ENCODE measurements at regions not wholly inside any gene's neighbourhood (a gene's known extent, or its start where the extent isn't known, plus 50 kb on each side); places are given as distances from the start of the nearest gene placed in this dataset.

GRCh38 chr5:58149345-58149744 lies 310.5 kb downstream of the PLK2 start:
- Histone ChIP-seq H3K9me3 (ENCODE audit: control extremely low read depth in 1 of 3, control insufficient read depth in 2 of 3, insufficient read depth in 1 of 3, low read length in 2 of 3) (peaks cover 0 to 3% (median 0%) of the 10 kb centered on the region in 3 donors), H4K20me1 (ENCODE audit: control insufficient read depth, insufficient read depth, low read length, poor library complexity, severe bottlenecking) (no peaks in the 10 kb centered on the region), H3K79me2 (ENCODE audit: control insufficient read depth, insufficient read depth, low read length) (no peaks in the 10 kb centered on the region), H3K27ac (ENCODE audit: low read length in 2 of 2) (no peak overlapping the region), H3K36me3 (replicated peaks in 1 of 2; ENCODE audit: control extremely low read depth in 1 of 2, control insufficient read depth in 1 of 2, extremely low read depth in 1 of 2, insufficient read depth in 2 of 2, low read length in 1 of 2) (no peaks in the 10 kb centered on the region), H2AFZ (ENCODE audit: insufficient read depth, low read depth, low read length, poor library complexity, severe bottlenecking) (no peak overlapping the region), H3K4me1 (ENCODE audit: control insufficient read depth in 2 of 2, insufficient read depth in 2 of 2, low read length in 2 of 2) (no peaks in the 10 kb centered on the region), H3K4me2 (replicated peaks; ENCODE audit: low read depth, low read length, poor library complexity, severe bottlenecking) (no peak overlapping the region), H3K9ac (ENCODE audit: low read length) (no peak overlapping the region), H3K4me3 (ENCODE audit: control extremely low read depth in 1 of 5, extremely low read depth in 1 of 5, insufficient read depth in 1 of 5, low read depth in 2 of 5, low read length in 4 of 5) (no peak overlapping the region), H3K27me3 (replicated peaks in 1 of 4; ENCODE audit: control extremely low read depth in 1 of 4, control insufficient read depth in 3 of 4, insufficient read depth in 4 of 4, low read length in 3 of 4) (no peaks in the 10 kb centered on the region)
- H3K9me3 Mint-ChIP-seq (ENCODE audit: insufficient read depth) = peaks cover 2% of the 10 kb centered on the region
- H3K4me3 Mint-ChIP-seq = no peak overlapping the region
- no peaks in the 10 kb centered on the region for H3K4me1 Mint-ChIP-seq
- TF ChIP-seq, protein P1, sequence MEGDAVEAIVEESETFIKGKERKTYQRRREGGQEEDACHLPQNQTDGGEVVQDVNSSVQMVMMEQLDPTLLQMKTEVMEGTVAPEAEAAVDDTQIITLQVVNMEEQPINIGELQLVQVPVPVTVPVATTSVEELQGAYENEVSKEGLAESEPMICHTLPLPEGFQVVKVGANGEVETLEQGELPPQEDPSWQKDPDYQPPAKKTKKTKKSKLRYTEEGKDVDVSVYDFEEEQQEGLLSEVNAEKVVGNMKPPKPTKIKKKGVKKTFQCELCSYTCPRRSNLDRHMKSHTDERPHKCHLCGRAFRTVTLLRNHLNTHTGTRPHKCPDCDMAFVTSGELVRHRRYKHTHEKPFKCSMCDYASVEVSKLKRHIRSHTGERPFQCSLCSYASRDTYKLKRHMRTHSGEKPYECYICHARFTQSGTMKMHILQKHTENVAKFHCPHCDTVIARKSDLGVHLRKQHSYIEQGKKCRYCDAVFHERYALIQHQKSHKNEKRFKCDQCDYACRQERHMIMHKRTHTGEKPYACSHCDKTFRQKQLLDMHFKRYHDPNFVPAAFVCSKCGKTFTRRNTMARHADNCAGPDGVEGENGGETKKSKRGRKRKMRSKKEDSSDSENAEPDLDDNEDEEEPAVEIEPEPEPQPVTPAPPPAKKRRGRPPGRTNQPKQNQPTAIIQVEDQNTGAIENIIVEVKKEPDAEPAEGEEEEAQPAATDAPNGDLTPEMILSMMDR (IDR thresholded peaks at IDR 0.05) = no peak
- no peak for TF ChIP-seq EZH2 (IDR thresholded peaks at IDR 0.05; ENCODE audit: borderline replicate concordance, insufficient read depth, low read depth, low read length, poor library complexity, severe bottlenecking)
- WGBS (ENCODE audit: insufficient coverage) = 50% methylated on average over 1 of the region's 3 CpGs
- no peaks in the 10 kb centered on the region for H3K27me3 Mint-ChIP-seq
- H3K27ac Mint-ChIP-seq = no peak overlapping the region
- ATAC-seq (ENCODE audit: low read depth) (no peak), DNase-seq (no peak)
- ChIA-PET CTCF (no interaction called here), POLR2A (no interaction called here)
- intact Hi-C loops (cut with micrococcal nuclease) = no loop called here

- Histone ChIP-seq H3K4me2 (replicated peaks; ENCODE audit: low read depth, low read length, poor library complexity, severe bottlenecking) (no peak overlapping the region), H3K9me3 (ENCODE audit: control extremely low read depth in 1 of 3, control insufficient read depth in 2 of 3, insufficient read depth in 1 of 3, low read length in 2 of 3) (peaks cover 0 to 3% (median 0%) of the 10 kb centered on the region in 3 donors), H2AFZ (ENCODE audit: insufficient read depth, low read depth, low read length, poor library complexity, severe bottlenecking) (no peak overlapping the region), H3K4me1 (ENCODE audit: control insufficient read depth in 2 of 2, insufficient read depth in 2 of 2, low read length in 2 of 2) (no peaks in the 10 kb centered on the region), H3K27ac (ENCODE audit: low read length in 2 of 2) (no peak overlapping the region), H4K20me1 (ENCODE audit: control insufficient read depth, insufficient read depth, low read length, poor library complexity, severe bottlenecking) (no peaks in the 10 kb centered on the region), H3K9ac (ENCODE audit: low read length) (no peak overlapping the region), H3K27me3 (replicated peaks in 1 of 4; ENCODE audit: control extremely low read depth in 1 of 4, control insufficient read depth in 3 of 4, insufficient read depth in 4 of 4, low read length in 3 of 4) (no peaks in the 10 kb centered on the region), H3K4me3 (ENCODE audit: control extremely low read depth in 1 of 5, extremely low read depth in 1 of 5, insufficient read depth in 1 of 5, low read depth in 2 of 5, low read length in 4 of 5) (no peak overlapping the region), H3K36me3 (replicated peaks in 1 of 2; ENCODE audit: control extremely low read depth in 1 of 2, control insufficient read depth in 1 of 2, extremely low read depth in 1 of 2, insufficient read depth in 2 of 2, low read length in 1 of 2) (no peaks in the 10 kb centered on the region), H3K79me2 (ENCODE audit: control insufficient read depth, insufficient read depth, low read length) (no peaks in the 10 kb centered on the region)
- DNase-seq (no peak), ATAC-seq (ENCODE audit: low read depth) (no peak)
- Mint-ChIP-seq H3K9me3 (ENCODE audit: insufficient read depth) (peaks cover under 1% of the 10 kb centered on the region), H3K4me1 (no peaks in the 10 kb centered on the region), H3K27ac (no peak overlapping the region), H3K27me3 (no peaks in the 10 kb centered on the region), H3K4me3 (no peak overlapping the region)
- TF ChIP-seq, protein P1 (IDR thresholded peaks at IDR 0.05) = no peak
- TF ChIP-seq EZH2 (IDR thresholded peaks at IDR 0.05; ENCODE audit: borderline replicate concordance, insufficient read depth, low read depth, low read length, poor library complexity, severe bottlenecking) = no peak
- CTCF ChIA-PET = no interaction called here
- intact Hi-C loops (cut with micrococcal nuclease) = no loop called here
- POLR2A ChIA-PET = no interaction called here
Measured at GRCh38 chr5:58148254-58148775, 311.6 kb downstream of the PLK2 start.
